ENCODE measurements at regions not wholly inside any gene's neighbourhood (a gene's known extent, or its start where the extent isn't known, plus 50 kb on each side); places are given as distances from the start of the nearest gene placed in this dataset.

DNA sequence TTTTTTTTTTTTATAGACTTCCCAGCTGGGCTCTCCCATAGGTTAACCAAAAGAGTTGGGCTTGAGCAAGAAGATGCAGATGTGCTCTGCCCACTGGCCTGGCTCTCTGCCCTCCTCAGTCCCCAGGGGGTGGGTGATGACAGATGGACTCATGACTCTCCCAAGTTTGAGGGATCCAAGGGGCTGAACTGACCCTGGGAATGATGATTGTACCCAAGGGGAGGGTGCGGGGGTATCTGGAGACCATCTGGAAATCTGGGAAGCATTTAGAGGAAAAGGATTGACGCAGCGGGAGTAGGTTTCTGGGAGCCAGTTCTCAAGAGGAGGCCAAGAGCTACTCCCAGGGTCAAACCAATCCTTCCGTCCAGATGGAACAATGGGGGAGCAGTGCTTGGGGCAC, 330.8 kb downstream of the CYP26B1 start:
- in situ Hi-C loops (cut with HindIII; ENCODE audit: extremely low pct_ligation_motif_present, low pct_unique_long_range_greater_than_20kb) (loop anchor here (25.0 kb wide), 1 partner anchor 770 kb away; no protein-coding TSS in a partner anchor), intact Hi-C loops (cut with micrococcal nuclease; ENCODE audit: unreplicated experiment) (no loop called here)
- Histone ChIP-seq H4K20me1 (ENCODE audit: insufficient read depth, low read length) (no peaks in the 10 kb centered on the region), H2AFZ (ENCODE audit: low read length) (no peak overlapping the region), H3K36me3 (replicated peaks in 1 of 2; ENCODE audit: control insufficient read depth in 1 of 2, insufficient read depth in 2 of 2, low read length in 2 of 2) (no peaks in the 10 kb centered on the region), H3K27ac (ENCODE audit: extremely low read length, insufficient read depth, low read length) (no peak overlapping the region), H3K27me3 (ENCODE audit: control insufficient read depth in 1 of 2, insufficient read depth in 2 of 2, low read length in 2 of 2) (peaks cover 0 to 14% of the 10 kb centered on the region in 2 experiments; a peak in 1 of 5 replicates), H3K4me2 (ENCODE audit: low read depth, low read length) (no peak overlapping the region), H3K9me3 (ENCODE audit: low read length) (no peaks in the 10 kb centered on the region), H3K79me2 (ENCODE audit: insufficient read depth, low read length) (no peaks in the 10 kb centered on the region), H3K9ac (ENCODE audit: insufficient read depth, low read depth, low read length) (no peak overlapping the region), H3K4me1 (ENCODE audit: insufficient read depth, low read length) (no peaks in the 10 kb centered on the region), H3K4me3 (replicated peaks in 1 of 3; ENCODE audit: insufficient read depth in 1 of 3, low read depth in 2 of 3, low read length in 3 of 3) (no peak overlapping the region)
- BruUV-seq (replicated peaks), result no TSS peak
- TF ChIP-seq IRF2 (CRISPR knock-in tag; IDR thresholded peaks at IDR 0.05) (no peak), ZSCAN22 (CRISPR knock-in tag; IDR thresholded peaks at IDR 0.05) (no peak), MTF1 (CRISPR knock-in tag; IDR thresholded peaks at IDR 0.05) (no peak), SMAD3 (CRISPR knock-in tag; IDR thresholded peaks at IDR 0.05) (no peak), NAIF1 (CRISPR knock-in tag; IDR thresholded peaks at IDR 0.05; ENCODE audit: borderline replicate concordance) (no peak), ZNF251 (CRISPR knock-in tag; IDR thresholded peaks at IDR 0.05) (no peak), ZNF331 (CRISPR knock-in tag; IDR thresholded peaks at IDR 0.05) (no peak), ZNF619 (CRISPR knock-in tag; IDR thresholded peaks at IDR 0.05) (no peak), SATB2 (CRISPR knock-in tag; IDR thresholded peaks at IDR 0.05) (no peak)
- TF ChIP-seq, protein P1, sequence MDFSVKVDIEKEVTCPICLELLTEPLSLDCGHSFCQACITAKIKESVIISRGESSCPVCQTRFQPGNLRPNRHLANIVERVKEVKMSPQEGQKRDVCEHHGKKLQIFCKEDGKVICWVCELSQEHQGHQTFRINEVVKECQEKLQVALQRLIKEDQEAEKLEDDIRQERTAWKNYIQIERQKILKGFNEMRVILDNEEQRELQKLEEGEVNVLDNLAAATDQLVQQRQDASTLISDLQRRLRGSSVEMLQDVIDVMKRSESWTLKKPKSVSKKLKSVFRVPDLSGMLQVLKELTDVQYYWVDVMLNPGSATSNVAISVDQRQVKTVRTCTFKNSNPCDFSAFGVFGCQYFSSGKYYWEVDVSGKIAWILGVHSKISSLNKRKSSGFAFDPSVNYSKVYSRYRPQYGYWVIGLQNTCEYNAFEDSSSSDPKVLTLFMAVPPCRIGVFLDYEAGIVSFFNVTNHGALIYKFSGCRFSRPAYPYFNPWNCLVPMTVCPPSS (IDR thresholded peaks at IDR 0.05), result no peak
- TF ChIP-seq, protein P2, sequence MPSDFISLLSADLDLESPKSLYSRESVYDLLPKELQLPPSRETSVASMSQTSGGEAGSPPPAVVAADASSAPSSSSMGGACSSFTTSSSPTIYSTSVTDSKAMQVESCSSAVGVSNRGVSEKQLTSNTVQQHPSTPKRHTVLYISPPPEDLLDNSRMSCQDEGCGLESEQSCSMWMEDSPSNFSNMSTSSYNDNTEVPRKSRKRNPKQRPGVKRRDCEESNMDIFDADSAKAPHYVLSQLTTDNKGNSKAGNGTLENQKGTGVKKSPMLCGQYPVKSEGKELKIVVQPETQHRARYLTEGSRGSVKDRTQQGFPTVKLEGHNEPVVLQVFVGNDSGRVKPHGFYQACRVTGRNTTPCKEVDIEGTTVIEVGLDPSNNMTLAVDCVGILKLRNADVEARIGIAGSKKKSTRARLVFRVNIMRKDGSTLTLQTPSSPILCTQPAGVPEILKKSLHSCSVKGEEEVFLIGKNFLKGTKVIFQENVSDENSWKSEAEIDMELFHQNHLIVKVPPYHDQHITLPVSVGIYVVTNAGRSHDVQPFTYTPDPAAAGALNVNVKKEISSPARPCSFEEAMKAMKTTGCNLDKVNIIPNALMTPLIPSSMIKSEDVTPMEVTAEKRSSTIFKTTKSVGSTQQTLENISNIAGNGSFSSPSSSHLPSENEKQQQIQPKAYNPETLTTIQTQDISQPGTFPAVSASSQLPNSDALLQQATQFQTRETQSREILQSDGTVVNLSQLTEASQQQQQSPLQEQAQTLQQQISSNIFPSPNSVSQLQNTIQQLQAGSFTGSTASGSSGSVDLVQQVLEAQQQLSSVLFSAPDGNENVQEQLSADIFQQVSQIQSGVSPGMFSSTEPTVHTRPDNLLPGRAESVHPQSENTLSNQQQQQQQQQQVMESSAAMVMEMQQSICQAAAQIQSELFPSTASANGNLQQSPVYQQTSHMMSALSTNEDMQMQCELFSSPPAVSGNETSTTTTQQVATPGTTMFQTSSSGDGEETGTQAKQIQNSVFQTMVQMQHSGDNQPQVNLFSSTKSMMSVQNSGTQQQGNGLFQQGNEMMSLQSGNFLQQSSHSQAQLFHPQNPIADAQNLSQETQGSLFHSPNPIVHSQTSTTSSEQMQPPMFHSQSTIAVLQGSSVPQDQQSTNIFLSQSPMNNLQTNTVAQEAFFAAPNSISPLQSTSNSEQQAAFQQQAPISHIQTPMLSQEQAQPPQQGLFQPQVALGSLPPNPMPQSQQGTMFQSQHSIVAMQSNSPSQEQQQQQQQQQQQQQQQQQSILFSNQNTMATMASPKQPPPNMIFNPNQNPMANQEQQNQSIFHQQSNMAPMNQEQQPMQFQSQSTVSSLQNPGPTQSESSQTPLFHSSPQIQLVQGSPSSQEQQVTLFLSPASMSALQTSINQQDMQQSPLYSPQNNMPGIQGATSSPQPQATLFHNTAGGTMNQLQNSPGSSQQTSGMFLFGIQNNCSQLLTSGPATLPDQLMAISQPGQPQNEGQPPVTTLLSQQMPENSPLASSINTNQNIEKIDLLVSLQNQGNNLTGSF (CRISPR knock-in tag; IDR thresholded peaks at IDR 0.05), result no peak
- TF ChIP-seq, protein P3, sequence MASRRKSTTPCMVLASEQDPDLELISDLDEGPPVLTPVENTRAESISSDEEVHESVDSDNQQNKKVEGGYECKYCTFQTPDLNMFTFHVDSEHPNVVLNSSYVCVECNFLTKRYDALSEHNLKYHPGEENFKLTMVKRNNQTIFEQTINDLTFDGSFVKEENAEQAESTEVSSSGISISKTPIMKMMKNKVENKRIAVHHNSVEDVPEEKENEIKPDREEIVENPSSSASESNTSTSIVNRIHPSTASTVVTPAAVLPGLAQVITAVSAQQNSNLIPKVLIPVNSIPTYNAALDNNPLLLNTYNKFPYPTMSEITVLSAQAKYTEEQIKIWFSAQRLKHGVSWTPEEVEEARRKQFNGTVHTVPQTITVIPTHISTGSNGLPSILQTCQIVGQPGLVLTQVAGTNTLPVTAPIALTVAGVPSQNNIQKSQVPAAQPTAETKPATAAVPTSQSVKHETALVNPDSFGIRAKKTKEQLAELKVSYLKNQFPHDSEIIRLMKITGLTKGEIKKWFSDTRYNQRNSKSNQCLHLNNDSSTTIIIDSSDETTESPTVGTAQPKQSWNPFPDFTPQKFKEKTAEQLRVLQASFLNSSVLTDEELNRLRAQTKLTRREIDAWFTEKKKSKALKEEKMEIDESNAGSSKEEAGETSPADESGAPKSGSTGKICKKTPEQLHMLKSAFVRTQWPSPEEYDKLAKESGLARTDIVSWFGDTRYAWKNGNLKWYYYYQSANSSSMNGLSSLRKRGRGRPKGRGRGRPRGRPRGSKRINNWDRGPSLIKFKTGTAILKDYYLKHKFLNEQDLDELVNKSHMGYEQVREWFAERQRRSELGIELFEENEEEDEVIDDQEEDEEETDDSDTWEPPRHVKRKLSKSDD (CRISPR knock-in tag; IDR thresholded peaks at IDR 0.05; ENCODE audit: low read depth), result no peak
- FAIRE-seq, result no peak
- DNase-seq (ENCODE audit: low spot score), result no peak
- 43% methylated on average over 4 of the region's 4 CpGs for WGBS (ENCODE audit: low lambda C conversion rate)
- POLR2A ChIA-PET, result no interaction called here
- CTCF ChIA-PET (ENCODE audit: low intra/inter-chr PET ratio, low total read pairs), result no interaction called here
- no peak for ATAC-seq

Measured in HepG2 (cell line).